HG02588 (cell line): ENCODE measurements at regions not wholly inside any gene's neighbourhood (a gene's known extent, or its start where the extent isn't known, plus 50 kb on each side); places are given as distances from the start of the nearest gene placed in this dataset.

Experiments
- ATAC-seq: cut with Tn5 transposase; IDR thresholded peaks from one replicate; pipeline ENCODE4 v1.9.1; 2021; ENCODE audit warnings: mild to moderate bottlenecking, moderate library complexity; ENCODE audit not compliant: unreplicated experiment

DNA sequence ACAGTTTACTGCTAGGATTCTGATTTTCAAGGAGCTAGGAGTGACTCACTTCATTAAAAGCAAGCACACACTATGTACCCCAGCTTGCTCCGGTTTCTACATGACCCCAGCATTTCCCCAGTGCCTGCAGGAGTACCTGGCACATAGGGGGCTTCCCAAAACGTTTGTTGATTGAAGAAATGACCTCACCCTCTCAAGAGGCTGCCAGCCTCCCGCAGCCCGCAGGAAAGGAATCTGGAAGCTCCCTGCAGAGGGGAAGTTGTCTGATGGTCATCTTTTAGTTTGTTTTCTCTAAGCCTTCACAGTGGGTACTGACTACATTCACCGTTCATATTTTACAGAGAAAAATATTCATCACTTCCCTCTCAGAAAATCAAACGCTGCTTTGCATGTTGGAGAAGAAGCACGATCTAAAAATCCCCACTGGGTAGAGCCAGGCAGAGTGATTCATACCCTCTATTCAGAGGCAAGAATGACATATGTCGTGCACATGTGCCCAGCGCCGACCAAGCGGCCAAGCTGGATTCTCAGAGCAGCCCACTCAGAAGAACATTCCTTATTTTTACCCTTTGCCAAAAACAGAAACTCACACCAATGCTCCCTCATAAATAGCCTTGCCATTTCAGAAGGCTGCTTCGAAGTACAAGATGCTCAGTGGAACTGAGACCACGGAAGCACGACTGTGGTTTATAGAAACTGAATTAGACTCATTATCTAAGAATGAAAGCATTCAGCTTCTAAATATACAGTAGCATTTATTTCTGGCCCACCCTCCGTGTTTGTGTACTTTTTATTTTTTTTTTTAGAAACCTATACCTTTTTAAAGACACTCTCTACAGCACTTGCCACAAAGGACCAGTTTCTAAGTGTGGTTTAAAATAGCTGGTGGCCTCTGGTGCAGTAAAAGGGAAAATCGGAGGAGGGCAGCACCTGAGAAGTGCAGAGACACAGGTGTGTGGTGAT lies 143.2 kb downstream of the MIS18A start:
- ATAC-seq = peak; percentile 63

- ATAC-seq = no peak
Observed at GRCh38 chr21:32134441-32135130, 144.3 kb downstream of the MIS18A start.

DNA sequence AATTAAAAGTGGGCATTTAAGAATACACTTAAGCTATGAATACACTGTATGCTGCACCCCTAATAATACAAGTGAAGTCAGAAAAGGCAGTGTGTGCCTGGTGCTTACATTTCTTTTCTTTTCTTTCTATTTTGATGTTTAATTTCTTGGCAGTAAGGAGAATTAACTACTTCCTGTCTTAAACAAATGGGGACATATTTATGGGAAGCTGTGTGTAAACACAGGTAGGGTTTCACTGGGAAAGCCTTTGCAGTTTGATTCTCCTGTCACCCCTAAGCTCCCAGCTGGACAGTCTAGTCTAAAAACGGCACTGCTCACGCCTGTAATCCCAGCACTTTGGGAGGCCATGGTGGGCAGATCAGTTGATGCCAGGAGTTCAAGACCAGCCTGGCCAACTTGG lies 146.0 kb downstream of the MIS18A start:
- no peak for ATAC-seq

GRCh38 chr21:32132409-32132808 lies 146.4 kb downstream of the MIS18A start:
- no peak for ATAC-seq

DNA sequence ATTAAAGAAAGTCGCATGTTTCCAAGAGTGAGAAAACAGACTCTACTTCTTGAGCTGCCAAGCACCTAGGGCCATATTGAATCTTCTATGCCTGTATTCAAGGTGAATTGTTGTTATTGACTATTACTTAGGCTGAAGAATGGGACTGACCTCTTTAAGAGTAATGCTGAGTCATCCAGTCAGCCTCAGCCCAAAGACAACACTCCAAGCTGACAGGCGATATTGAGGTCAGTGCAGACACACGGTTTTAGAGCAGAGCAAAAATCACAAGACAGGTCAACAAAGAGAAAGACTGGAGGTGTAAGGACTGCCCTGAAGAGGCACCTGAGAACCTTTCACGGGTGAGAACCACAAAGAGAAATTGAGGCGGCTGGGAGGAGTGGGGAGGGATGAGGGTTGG lies 146.9 kb downstream of the MIS18A start:
- ATAC-seq = no peak

DNA sequence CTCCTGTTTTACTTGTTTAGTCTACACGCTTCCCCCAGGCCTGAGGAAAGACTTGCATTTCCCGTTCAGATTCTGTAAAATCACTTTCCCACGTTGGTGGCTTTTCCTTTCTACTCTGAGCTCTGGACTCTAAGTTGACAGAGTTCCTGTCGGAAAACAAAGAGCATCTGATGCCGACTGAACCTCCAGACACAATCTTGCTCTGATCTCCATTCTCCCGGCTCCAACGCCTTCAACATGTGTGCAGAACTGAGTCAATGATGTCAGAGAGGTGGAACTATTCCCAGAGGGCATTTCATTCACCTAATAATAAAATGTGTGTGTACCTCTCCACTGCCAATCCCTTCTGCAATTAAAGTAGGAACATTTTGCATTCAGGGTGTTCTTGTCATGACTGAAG lies 147.7 kb downstream of the MIS18A start:
- ATAC-seq = no peak

DNA sequence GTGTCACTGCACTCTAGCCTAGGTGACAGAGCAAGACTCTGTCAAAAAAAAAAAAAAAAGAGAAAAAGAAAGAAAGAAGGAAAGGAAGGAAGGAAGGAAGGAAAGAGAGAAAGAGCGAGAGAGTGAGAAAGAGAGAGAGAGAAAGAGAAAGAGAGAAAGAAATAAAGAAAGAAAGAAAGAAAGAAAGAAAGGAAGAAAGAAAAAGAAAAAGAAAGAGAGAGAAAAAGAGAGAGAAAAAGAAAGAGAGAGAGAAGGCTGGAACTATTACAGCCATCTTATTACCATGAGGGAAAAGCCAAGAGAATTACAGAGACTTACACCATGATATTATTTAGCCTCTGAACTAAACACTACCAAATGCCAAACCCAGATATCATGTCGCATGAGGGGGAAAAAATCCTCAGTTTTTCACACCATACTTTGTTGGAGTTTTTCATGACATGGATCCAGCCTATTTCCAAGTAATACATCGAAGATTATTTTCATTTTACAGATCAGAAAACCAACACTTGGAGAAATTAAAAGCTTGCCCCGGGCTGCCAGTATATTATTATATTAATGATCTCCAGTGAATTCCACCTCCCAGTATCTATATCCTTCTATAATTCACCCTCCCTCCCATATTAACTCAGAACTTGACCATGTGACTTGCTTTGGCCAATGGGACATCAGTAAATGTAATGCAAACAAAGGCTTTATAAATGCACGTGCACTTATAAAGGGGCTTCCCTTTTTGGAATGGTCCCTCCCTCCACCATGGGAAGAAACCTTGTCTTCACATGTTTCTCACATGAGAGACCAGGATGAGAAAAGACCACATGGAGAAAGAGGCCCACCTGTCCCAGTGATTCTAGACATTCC lies 148.6 kb downstream of the MIS18A start:
- ATAC-seq = no peak

- no peak for ATAC-seq
Observed at GRCh38 chr21:32127081-32127480, 151.8 kb downstream of the MIS18A start.

DNA sequence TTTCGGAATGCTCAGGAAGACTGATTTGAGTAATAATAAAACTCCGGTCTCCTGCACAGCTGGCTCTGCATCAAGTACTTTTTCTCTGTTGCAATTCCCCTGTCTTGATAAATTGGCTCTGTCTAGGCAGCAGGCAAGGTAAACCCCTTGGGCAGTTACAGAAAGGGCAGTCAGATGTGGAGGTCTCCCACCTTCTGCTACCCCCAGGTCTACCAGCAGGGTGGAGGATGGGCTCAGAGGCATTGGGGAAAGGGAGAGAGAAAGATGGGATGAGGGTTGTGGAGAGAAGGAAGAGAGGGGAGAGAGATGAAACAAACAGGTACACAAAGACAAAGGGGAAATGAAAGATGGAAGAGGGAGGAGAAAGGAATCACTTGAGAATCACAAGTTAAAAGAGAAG lies 156.8 kb downstream of the MIS18A start:
- no peak for ATAC-seq

DNA sequence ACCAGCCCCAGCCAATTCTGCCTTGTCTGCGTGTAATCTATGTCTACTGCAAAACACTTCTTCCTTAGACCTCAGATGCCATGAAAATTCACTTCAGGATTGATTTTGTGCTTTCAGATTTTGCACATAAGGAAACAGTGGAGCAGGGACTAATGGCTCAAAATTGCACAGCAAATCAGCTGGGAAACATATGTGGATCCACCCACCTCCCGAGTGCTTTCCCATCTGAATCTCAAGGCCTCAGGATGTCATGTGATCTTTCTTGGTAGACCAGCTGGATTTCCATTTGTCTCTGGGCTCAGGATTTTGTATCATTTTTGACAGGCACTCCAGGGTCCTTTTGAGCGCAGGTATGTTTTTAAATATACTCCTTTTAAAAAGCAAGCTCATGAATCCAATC lies 158.6 kb downstream of the MIS18A start:
- ATAC-seq = no peak

DNA sequence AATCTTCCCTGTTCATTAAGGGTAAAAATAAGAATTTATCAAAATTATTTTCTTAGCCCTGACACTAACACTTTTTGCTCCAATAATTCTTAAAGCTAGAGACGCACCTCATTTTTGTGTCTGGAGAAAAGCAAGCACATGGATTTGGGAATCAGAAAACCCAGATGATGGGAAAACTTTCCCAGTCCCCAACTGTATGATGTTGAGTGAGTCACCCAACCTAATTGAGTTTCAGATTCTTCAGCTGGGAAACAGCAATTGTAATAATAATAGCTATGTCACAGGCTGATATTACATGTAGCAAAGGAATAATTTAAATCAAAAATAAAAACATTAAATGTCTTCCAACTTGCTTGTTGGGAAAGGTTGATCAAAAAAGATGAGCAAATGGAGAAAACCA lies 159.0 kb downstream of the MIS18A start:
- ATAC-seq = no peak

- no peak for ATAC-seq
Observed at GRCh38 chr21:32119389-32119788, 159.5 kb downstream of the MIS18A start.

GRCh38 chr21:32114419-32115035 lies 164.3 kb downstream of the MIS18A start:
- ATAC-seq = no peak

GRCh38 chr21:32113486-32113885 lies 165.4 kb downstream of the MIS18A start:
- ATAC-seq = no peak

DNA sequence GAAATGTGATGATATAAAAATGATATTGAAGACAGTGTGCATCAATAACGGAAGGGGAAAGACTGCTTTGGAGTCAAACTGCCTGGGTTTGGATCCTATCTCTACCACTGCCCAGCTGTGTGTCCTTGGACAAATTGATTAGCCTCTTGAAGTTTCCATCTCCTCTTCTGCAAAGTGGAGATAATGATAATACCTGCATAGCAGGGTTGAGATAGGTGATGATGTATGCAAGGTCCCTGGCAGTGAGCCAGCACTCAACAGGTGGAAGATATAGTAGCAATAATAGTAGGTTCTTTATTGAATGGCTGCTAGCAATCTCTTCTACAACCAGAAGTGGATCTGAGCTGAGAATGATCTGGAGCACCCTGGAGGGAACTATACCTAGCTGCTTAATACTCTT lies 166.7 kb downstream of the MIS18A start:
- no peak for ATAC-seq

GRCh38 chr21:32108566-32108965 lies 170.3 kb downstream of the MIS18A start:
- ATAC-seq = no peak

GRCh38 chr21:32103361-32103760 lies 175.5 kb downstream of the MIS18A start:
- no peak for ATAC-seq

DNA sequence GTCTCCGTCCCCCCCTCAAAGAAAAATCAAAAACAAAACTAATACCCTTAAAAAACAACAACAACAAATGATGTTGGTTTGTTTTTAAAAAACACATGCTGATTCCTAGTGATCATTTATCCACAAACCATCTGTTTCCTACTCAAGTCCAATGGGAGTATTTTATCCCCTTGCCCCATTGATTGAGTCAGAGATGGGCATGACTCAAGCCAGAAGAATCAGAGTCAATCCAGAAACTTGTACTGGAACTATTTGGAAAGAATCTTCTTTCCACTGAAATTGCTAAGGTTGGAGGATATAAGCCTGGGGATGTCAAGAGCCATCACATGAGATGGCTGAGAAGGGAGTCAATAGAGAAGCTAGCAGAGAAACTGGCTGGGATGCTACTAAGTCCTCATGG lies 176.4 kb downstream of the MIS18A start:
- no peak for ATAC-seq

DNA sequence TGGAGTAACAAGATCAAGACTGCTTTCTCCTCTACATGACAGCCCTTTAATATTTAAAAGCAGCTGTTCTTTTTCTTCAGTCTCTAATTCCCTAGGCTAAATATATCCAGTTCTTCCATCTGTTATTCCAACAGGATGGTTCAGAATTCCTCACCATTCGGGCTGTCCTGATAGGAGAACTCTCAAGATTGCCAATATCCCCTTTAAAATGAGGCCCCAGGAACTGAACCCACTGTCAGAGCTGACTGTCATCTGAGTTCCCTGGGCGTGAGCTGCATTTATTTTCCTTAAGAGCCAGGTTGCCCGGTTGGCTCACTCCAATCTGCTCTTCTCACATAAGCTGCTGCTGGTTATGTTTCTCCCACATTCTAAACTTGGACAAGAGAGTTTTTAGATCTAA lies 177.6 kb downstream of the MIS18A start:
- no peak for ATAC-seq

- ATAC-seq = no peak
Observed at GRCh38 chr21:32100423-32100822, 178.4 kb downstream of the MIS18A start.
